ENCODE measurements at regions not wholly inside any gene's neighbourhood (a gene's known extent, or its start where the extent isn't known, plus 50 kb on each side); places are given as distances from the start of the nearest gene placed in this dataset.
A peak's percentile ranks its signal among the peaks of the same experiment; 100 is the strongest.

DNA sequence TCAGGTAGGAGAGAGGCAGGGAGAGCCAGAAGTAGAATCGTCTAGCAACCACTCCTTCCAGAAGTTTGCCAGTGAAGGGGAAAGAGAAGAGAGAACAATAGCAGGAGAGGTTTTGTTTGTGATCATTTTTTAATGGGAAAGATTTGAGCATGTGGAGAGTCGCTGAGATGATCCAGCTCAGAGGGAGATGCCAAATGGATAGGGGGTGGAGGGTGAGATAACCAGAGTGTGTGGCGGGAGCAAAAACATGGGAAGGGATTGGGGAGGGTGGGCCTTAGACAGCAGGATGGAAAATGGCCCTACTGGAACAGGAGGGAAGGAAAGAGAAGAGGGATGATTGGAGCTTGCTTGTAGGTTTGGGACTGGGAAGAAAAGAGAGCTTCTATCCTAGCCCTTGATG lies 269.8 kb downstream of the GLI2 start:
- Histone ChIP-seq H3K9me3 (no peaks in the 10 kb centered on the region), H3K4me1 (peaks cover 4 to 10% (median 7%) of the 10 kb centered on the region in 4 donors), H3K27me3 (no peaks in the 10 kb centered on the region), H3K27ac (no peak overlapping the region), H3K4me3 (no peak overlapping the region), H3K36me3 (no peaks in the 10 kb centered on the region)
- no peak for TF ChIP-seq POLR2A (IDR thresholded peaks at IDR 0.05)
- 59 to 71% (median 68%) methylated on average over 3 of the region's 3 CpGs for WGBS, 5 donors
- peak in 1 of 2 donors; percentile 39 for DNase-seq
- intact Hi-C loops (cut with DNase I; ENCODE audit: low total_unique reads), result no loop called here

DNA sequence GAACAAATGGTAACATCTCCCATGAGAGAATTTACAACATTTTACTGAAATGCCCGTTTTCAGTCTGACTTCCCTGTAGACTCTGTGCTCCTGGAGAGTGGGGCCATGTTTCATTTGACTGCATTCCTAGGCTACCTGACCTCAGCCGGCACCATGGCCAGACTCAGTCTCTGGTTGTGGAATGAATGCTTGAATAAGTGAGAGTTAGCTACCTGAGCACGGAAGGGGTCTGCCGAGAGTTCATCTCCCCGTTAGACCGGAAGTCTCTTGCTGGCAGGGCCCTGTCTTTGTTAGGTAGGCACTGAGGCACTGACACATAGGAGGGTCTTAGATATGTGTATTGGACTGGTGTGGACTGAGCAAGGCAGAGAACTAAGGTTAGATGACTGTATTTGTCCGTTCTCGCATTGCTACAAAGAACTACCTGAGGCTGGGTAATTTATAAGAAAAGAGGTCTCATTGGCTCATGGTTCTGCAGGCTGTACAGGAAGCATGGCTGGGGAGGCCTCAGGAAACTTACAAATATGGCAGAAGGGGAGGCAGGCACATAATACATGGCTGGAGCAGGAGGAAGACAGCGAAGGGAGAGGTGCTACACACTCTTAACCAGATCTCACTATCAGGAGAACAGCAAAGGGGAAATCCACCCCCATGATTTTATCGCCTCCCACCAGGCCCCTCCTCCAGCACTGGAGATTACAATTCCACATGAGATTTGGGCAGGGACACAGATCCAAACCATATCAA lies 271.2 kb downstream of the GLI2 start:
- no peak for DNase-seq
- Histone ChIP-seq H3K4me3 (no peak overlapping the region), H3K27me3 (no peaks in the 10 kb centered on the region), H3K9me3 (peaks cover 0 to 13% (median 2%) of the 10 kb centered on the region in 4 donors), H3K27ac (no peak overlapping the region), H3K4me1 (peaks cover 4 to 10% (median 7%) of the 10 kb centered on the region in 4 donors), H3K36me3 (no peaks in the 10 kb centered on the region)
- TF ChIP-seq EP300 (IDR thresholded peaks at IDR 0.05), result no peak
- no peak for TF ChIP-seq POLR2AphosphoS5 (IDR thresholded peaks at IDR 0.05)
- no peak for TF ChIP-seq POLR2A (IDR thresholded peaks at IDR 0.05)
- TF ChIP-seq, protein P1, sequence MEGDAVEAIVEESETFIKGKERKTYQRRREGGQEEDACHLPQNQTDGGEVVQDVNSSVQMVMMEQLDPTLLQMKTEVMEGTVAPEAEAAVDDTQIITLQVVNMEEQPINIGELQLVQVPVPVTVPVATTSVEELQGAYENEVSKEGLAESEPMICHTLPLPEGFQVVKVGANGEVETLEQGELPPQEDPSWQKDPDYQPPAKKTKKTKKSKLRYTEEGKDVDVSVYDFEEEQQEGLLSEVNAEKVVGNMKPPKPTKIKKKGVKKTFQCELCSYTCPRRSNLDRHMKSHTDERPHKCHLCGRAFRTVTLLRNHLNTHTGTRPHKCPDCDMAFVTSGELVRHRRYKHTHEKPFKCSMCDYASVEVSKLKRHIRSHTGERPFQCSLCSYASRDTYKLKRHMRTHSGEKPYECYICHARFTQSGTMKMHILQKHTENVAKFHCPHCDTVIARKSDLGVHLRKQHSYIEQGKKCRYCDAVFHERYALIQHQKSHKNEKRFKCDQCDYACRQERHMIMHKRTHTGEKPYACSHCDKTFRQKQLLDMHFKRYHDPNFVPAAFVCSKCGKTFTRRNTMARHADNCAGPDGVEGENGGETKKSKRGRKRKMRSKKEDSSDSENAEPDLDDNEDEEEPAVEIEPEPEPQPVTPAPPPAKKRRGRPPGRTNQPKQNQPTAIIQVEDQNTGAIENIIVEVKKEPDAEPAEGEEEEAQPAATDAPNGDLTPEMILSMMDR (IDR thresholded peaks at IDR 0.05), result no peak
- 78 to 97% (median 91%) methylated on average over 10 of the region's 10 CpGs for WGBS, 5 donors
- intact Hi-C loops (cut with DNase I; ENCODE audit: low total_unique reads), result no loop called here

DNA sequence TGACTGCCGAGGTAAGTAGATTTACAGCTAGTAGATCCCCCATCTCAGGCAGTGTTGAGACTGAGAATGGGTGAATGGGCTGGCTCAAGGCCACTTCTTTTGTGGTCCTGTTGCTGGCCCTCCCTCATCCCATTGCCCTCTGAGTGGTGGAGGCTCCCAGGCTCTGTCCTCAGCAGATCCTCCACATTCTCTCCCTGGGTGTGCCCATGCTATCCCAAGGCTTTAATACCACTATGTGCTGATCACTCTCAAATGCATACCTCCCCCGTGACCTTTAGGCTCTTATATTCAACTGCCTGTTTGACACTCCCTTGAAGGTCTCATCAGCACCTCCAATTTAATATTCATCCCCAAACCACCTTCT lies 271.8 kb downstream of the GLI2 start:
- no peak for DNase-seq
- H3K27me3 ChIP-seq, result no peaks in the 10 kb centered on the region
- H3K9me3 ChIP-seq, result peaks cover 0 to 13% (median 2%) of the 10 kb centered on the region in 4 donors
- 91 to 96% (median 95%) methylated on average over 2 of the region's 2 CpGs for WGBS, 5 donors
- no peak overlapping the region for H3K27ac ChIP-seq
- intact Hi-C loops (cut with DNase I; ENCODE audit: low total_unique reads), result no loop called here
- H3K4me3 ChIP-seq, result no peak overlapping the region
- no peak for TF ChIP-seq EP300 (IDR thresholded peaks at IDR 0.05)
- no peak for TF ChIP-seq POLR2A (IDR thresholded peaks at IDR 0.05)
- TF ChIP-seq, protein P1 (IDR thresholded peaks at IDR 0.05), result no peak
- no peak for TF ChIP-seq POLR2AphosphoS5 (IDR thresholded peaks at IDR 0.05)
- H3K4me1 ChIP-seq, result peaks cover 4 to 10% (median 7%) of the 10 kb centered on the region in 4 donors
- no peaks in the 10 kb centered on the region for H3K36me3 ChIP-seq

DNA sequence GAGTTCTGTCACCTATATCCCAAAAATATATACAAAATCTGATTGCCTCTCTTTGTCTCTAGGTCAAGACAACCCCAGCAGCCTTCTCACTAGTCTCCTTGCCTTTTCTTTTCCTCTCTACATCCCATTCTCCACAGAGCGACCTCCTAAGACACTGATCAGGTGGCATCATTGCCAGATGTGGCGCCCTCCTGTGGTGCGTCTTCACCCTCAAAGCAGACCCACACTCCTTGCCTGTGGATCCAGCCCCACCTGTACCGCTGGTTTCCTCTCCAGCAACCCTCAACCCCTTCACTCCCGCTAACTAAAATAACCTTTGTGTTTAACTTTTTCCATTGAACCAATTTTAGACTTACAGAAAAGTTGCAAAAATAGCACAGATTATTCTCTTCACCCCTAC lies 273.3 kb downstream of the GLI2 start:
- intact Hi-C loops (cut with DNase I; ENCODE audit: low total_unique reads), result no loop called here
- Histone ChIP-seq H3K36me3 (no peaks in the 10 kb centered on the region), H3K4me3 (no peak overlapping the region), H3K4me1 (no peaks in the 10 kb centered on the region), H3K27me3 (no peaks in the 10 kb centered on the region), H3K27ac (no peak overlapping the region), H3K9me3 (peaks cover 0 to 13% (median 2%) of the 10 kb centered on the region in 4 donors)
- no peak for TF ChIP-seq POLR2AphosphoS5 (IDR thresholded peaks at IDR 0.05)
- TF ChIP-seq, protein P1 (IDR thresholded peaks at IDR 0.05), result no peak
- TF ChIP-seq EP300 (IDR thresholded peaks at IDR 0.05), result no peak
- no peak for TF ChIP-seq POLR2A (IDR thresholded peaks at IDR 0.05)
- no peak for DNase-seq
- 73 to 87% (median 83%) methylated on average over 5 of the region's 5 CpGs for WGBS, 5 donors

DNA sequence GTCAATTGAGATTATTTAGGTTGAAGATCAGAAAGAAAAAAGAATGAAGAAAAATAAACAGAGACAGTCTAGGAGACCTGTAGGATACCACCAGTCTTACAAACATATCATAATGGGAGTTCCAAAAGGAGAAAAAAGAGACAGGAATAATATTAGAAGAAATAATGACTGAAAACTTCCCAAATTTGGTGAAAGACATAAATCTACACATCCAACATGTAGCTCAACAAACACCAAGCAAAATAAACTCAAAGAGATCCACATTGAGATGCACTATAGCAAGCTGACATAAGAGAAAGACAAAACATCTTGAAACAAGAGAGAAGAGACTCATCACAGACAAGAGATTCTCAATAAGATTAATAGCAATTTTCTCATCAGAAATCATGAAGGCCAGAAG lies 274.0 kb downstream of the TFCP2L1 start:
- Histone ChIP-seq H3K4me3 (no peak overlapping the region), H3K27ac (no peak overlapping the region), H3K4me1 (peaks cover 0 to 4% (median 2%) of the 10 kb centered on the region in 4 donors), H3K9me3 (peaks cover 0 to 16% (median 2%) of the 10 kb centered on the region in 4 donors), H3K36me3 (no peaks in the 10 kb centered on the region), H3K27me3 (no peaks in the 10 kb centered on the region)
- intact Hi-C loops (cut with DNase I; ENCODE audit: low total_unique reads), result no loop called here
- DNase-seq, result no peak
- TF ChIP-seq, protein P1 (IDR thresholded peaks at IDR 0.05), result no peak
- TF ChIP-seq EP300 (IDR thresholded peaks at IDR 0.05) (no peak), POLR2AphosphoS5 (IDR thresholded peaks at IDR 0.05) (no peak), POLR2A (IDR thresholded peaks at IDR 0.05) (no peak)

Measured in stomach (tissue), 8 donors.